Karpas-422 (cell line): ENCODE measurements at regions not wholly inside any gene's neighbourhood (a gene's known extent, or its start where the extent isn't known, plus 50 kb on each side); places are given as distances from the start of the nearest gene placed in this dataset.
A peak's percentile ranks its signal among the peaks of the same experiment; 100 is the strongest.

Experiments used
- DNase-seq: peaks from one replicate; pipeline ENCODE4 v3.0.0-alpha.2; 2015
- H2AFZ ChIP-seq: fragments of 200-600 bp; sonication (generic); 2 replicates; pipeline ENCODE4 v1.6.1; 2014; ENCODE audit warnings: antibody characterized with exemption, low read length, mixed read lengths
- H3K27ac ChIP-seq: fragments of 200-600 bp; sonication (generic); 2 replicates; pipeline ENCODE4 v1.5.1; 2014; ENCODE audit warnings: mild to moderate bottlenecking, low read length, moderate library complexity
- H3K27me3 ChIP-seq: fragments of 200-600 bp; sonication (generic); 2 replicates; pipeline ENCODE4 v1.6.1; 2014; ENCODE audit warnings: low read length, mixed read lengths
- H3K36me3 ChIP-seq: fragments of 200-600 bp; sonication (generic); 2 replicates; pipeline ENCODE4 v1.6.1; 2014; ENCODE audit warnings: low read length, mixed read lengths; ENCODE audit not compliant: insufficient read depth
- H3K4me1 ChIP-seq: fragments of 200-600 bp; sonication (generic); 2 replicates; pipeline ENCODE4 v1.6.1; 2014; ENCODE audit warnings: mild to moderate bottlenecking, low read length, mixed read lengths
- H3K4me2 ChIP-seq: fragments of 200-600 bp; sonication (generic); 2 replicates; pipeline ENCODE4 v1.6.1; 2014; ENCODE audit warnings: low read length, low read depth, mild to moderate bottlenecking; ENCODE audit not compliant: poor library complexity, severe bottlenecking
- H3K4me3 ChIP-seq: fragments of 200-600 bp; sonication (generic); 2 replicates; pipeline ENCODE4 v1.5.1; 2014; ENCODE audit warnings: mild to moderate bottlenecking, antibody characterized with exemption, low read length, mixed read lengths
- H3K79me2 ChIP-seq: fragments of 200-600 bp; sonication (generic); 2 replicates; pipeline ENCODE4 v1.6.1; 2014; ENCODE audit warnings: mild to moderate bottlenecking, low read length, mixed read lengths
- H3K9ac ChIP-seq: fragments of 200-600 bp; sonication (generic); 2 replicates; pipeline ENCODE4 v1.6.0; 2014; ENCODE audit warnings: low read length
- H3K9me2 ChIP-seq: fragments of 200-600 bp; sonication (generic), shearing (Covaris generic); replicated peaks from 2 replicates; pipeline ENCODE4 v1.6.0; 2014; ENCODE audit warnings: mild to moderate bottlenecking, low read length, moderate library complexity; ENCODE audit not compliant: insufficient read depth
- H3K9me3 ChIP-seq: fragments of 300-700, 200-600 bp; sonication (generic); 2 replicates; pipeline ENCODE4 v1.6.1; 2014; ENCODE audit warnings: low read length, mixed read lengths
- H4K20me1 ChIP-seq: fragments of 200-600 bp; sonication (generic); 2 replicates; pipeline ENCODE4 v1.6.1; 2014; ENCODE audit warnings: mild to moderate bottlenecking, antibody characterized with exemption, low read length, low read depth; ENCODE audit not compliant: insufficient read depth

DNA sequence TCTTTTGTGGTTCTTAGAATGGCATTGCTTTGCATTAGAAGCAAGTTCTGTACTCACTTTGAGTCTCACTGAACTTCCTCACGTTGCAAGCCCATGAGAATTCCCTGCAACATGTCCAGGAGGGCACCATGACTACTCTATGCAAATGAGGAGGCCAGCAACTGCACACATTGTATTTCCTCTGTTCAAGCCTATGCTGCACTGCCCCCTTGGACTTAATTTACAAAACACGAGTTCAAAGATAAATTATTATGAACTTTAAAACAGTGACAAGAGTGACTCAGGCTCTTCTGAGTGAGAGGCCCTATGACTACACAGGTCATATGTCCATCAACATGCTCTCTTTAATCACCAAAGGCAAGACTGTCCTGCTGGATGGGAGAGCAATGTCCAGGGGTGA, 484.2 kb upstream of the ATP11B start:
- no peaks in the 10 kb centered on the region for H3K27me3 ChIP-seq
- H3K27ac ChIP-seq: peak overlapping the region; percentile 99
- H3K9me2 ChIP-seq: no peaks in the 10 kb centered on the region
- no peaks in the 10 kb centered on the region for H4K20me1 ChIP-seq
- peak overlapping the region; percentile 65 for H3K9ac ChIP-seq
- H3K9me3 ChIP-seq: no peaks in the 10 kb centered on the region
- H3K36me3 ChIP-seq: no peaks in the 10 kb centered on the region
- peak overlapping the region; percentile 75 for H3K4me2 ChIP-seq
- no peak overlapping the region for H2AFZ ChIP-seq
- peak overlapping the region; percentile 57 for H3K4me3 ChIP-seq
- peak; percentile 97 for DNase-seq
- H3K4me1 ChIP-seq: peaks cover 63% of the 10 kb centered on the region
- no peaks in the 10 kb centered on the region for H3K79me2 ChIP-seq

GRCh38 chr3:182315313-182315712, 478.0 kb upstream of the ATP11B start:
- peak overlapping the region; percentile 47; the same call in 1 of the 2 replicates for H3K27ac ChIP-seq
- no peak overlapping the region for H3K4me3 ChIP-seq
- H3K9me2 ChIP-seq: no peaks in the 10 kb centered on the region
- H3K79me2 ChIP-seq: no peaks in the 10 kb centered on the region
- peaks cover 14% of the 10 kb centered on the region for H3K9me3 ChIP-seq
- no peaks in the 10 kb centered on the region for H4K20me1 ChIP-seq
- no peak for DNase-seq
- H3K36me3 ChIP-seq: peaks cover 7% of the 10 kb centered on the region; the same call in 1 of the 2 replicates
- no peak overlapping the region for H2AFZ ChIP-seq
- no peak overlapping the region for H3K9ac ChIP-seq
- no peak overlapping the region for H3K4me2 ChIP-seq
- H3K4me1 ChIP-seq: peaks cover 23% of the 10 kb centered on the region
- H3K27me3 ChIP-seq: no peaks in the 10 kb centered on the region

- no peaks in the 10 kb centered on the region for H3K79me2 ChIP-seq
- H3K9ac ChIP-seq: peak overlapping the region; percentile 67
- DNase-seq: no peak
- H3K9me3 ChIP-seq: peaks cover 16% of the 10 kb centered on the region
- H3K27me3 ChIP-seq: no peaks in the 10 kb centered on the region
- H3K36me3 ChIP-seq: peaks cover 19% of the 10 kb centered on the region; the same call in 1 of the 2 replicates
- peaks cover 61% of the 10 kb centered on the region for H3K4me1 ChIP-seq
- H2AFZ ChIP-seq: 0 out of 2 replicates have a peak overlapping the region, but pooled peaks have one; percentile 11
- no peaks in the 10 kb centered on the region for H3K9me2 ChIP-seq
- peak overlapping the region; percentile 28 for H3K4me3 ChIP-seq
- peak overlapping the region; percentile 99 for H3K27ac ChIP-seq
- peak overlapping the region; percentile 69 for H3K4me2 ChIP-seq
- H4K20me1 ChIP-seq: no peaks in the 10 kb centered on the region
Observed at GRCh38 chr3:182323126-182323700, 470.1 kb upstream of the ATP11B start.

- no peak for DNase-seq
- Histone ChIP-seq H3K27me3 (no peaks in the 10 kb centered on the region), H2AFZ (0 out of 2 replicates have a peak overlapping the region, but pooled peaks have one; percentile 11), H3K9ac (peak overlapping the region; percentile 67), H3K9me3 (peaks cover 16% of the 10 kb centered on the region), H3K9me2 (no peaks in the 10 kb centered on the region), H3K27ac (peak overlapping the region; percentile 99), H4K20me1 (no peaks in the 10 kb centered on the region), H3K79me2 (no peaks in the 10 kb centered on the region), H3K4me2 (peak overlapping the region; percentile 69), H3K36me3 (peaks cover 19% of the 10 kb centered on the region; the same call in 1 of the 2 replicates), H3K4me1 (peaks cover 67% of the 10 kb centered on the region), H3K4me3 (peak overlapping the region; percentile 28)
Observed at GRCh38 chr3:182323898-182324297, 469.4 kb upstream of the ATP11B start.

DNA sequence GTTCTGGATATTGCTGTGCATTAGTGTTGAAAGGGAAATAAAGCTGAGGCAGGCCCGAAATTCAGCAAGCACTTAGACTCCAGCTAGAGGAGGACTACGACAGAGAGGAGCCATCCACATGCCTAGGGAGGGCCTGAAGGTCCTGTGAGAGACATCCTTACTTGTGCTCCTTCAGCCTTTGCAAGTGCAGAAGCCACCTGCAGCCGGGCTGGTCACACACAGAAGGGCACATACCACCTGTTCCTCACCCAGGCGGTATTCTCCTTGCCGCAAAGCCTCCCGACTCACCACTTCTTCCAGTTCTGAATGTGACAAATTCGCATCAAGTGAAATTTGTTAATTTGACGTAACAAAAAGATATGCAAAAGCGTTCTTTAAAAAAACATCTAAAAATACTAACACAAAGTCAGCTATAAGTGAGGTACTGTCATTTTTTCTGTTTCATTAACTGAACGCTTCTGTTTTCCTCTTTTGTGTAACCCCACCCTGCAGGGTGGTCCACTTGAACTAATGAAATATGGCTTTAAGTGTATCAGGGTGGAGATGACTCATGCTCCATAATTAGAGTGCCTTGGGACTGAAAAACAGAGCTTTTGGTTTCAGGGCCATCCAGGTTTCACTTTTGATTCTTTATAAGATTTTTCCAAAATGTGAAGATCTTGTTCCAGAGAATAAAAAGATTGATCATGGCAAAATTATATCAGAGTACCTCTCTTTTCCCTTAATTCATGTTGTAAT, 467.9 kb upstream of the ATP11B start:
- Histone ChIP-seq H3K79me2 (no peaks in the 10 kb centered on the region), H2AFZ (no peak overlapping the region), H4K20me1 (no peaks in the 10 kb centered on the region), H3K4me3 (peak overlapping the region; percentile 41), H3K27me3 (no peaks in the 10 kb centered on the region), H3K9ac (peak overlapping the region; percentile 67), H3K4me1 (peaks cover 81% of the 10 kb centered on the region), H3K36me3 (peaks cover 12% of the 10 kb centered on the region; the same call in 1 of the 2 replicates), H3K9me2 (no peaks in the 10 kb centered on the region), H3K27ac (peak overlapping the region; percentile 99), H3K4me2 (peak overlapping the region; percentile 69), H3K9me3 (peaks cover 4% of the 10 kb centered on the region; the same call in 1 of the 2 replicates)
- DNase-seq: peak; percentile 96

GRCh38 chr3:182327196-182327681, 466.1 kb upstream of the ATP11B start:
- Histone ChIP-seq H3K27ac (peak overlapping the region; percentile 99), H2AFZ (peak overlapping the region; percentile 46; the same call in 1 of the 2 replicates), H4K20me1 (no peaks in the 10 kb centered on the region), H3K36me3 (no peaks in the 10 kb centered on the region), H3K27me3 (no peaks in the 10 kb centered on the region), H3K79me2 (no peaks in the 10 kb centered on the region), H3K4me1 (peaks cover 99% of the 10 kb centered on the region), H3K9me3 (no peaks in the 10 kb centered on the region), H3K9me2 (no peaks in the 10 kb centered on the region), H3K9ac (peak overlapping the region; percentile 17; the same call in 1 of the 2 replicates), H3K4me2 (no peak overlapping the region), H3K4me3 (no peak overlapping the region)
- DNase-seq: no peak

DNA sequence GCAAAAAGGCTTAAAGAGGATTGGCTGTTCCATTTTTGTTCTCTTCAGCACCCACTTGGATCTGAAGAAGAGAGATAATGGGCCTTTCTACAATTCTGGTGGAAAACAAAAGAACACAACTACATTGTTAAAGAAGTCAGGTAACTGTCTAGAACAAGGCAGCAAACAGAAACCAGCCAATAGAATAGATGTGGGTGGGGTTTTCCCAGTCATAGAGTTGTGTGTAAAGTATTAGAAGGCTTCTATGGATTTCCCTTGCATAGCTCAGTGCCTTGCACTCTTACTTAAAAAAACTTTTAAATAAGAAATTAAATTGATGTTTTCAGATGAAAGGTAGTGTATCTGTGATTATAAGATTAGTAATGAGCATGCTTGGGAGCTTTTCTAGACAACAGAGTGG, 462.7 kb upstream of the ATP11B start:
- peak overlapping the region; percentile 39 for H3K9ac ChIP-seq
- H3K9me3 ChIP-seq: no peaks in the 10 kb centered on the region
- peak overlapping the region; percentile 99 for H3K27ac ChIP-seq
- no peaks in the 10 kb centered on the region for H3K9me2 ChIP-seq
- no peak for DNase-seq
- 0 out of 2 replicates have a peak overlapping the region, but pooled peaks have one; percentile 1 for H2AFZ ChIP-seq
- no peaks in the 10 kb centered on the region for H3K79me2 ChIP-seq
- H3K27me3 ChIP-seq: no peaks in the 10 kb centered on the region
- H4K20me1 ChIP-seq: no peaks in the 10 kb centered on the region
- H3K4me1 ChIP-seq: peaks cover 70% of the 10 kb centered on the region
- H3K4me2 ChIP-seq: peak overlapping the region; percentile 61
- H3K4me3 ChIP-seq: peak overlapping the region; percentile 39
- no peaks in the 10 kb centered on the region for H3K36me3 ChIP-seq

- Histone ChIP-seq H3K36me3 (peaks cover 1% of the 10 kb centered on the region; the same call in 1 of the 2 replicates), H3K9me2 (no peaks in the 10 kb centered on the region)
- peak; percentile 91 for DNase-seq
Observed at GRCh38 chr3:182331341-182331740, 462.0 kb upstream of the ATP11B start.

More at GRCh38 chr3:182331341-182331740, 462.0 kb upstream of the ATP11B start:
- Histone ChIP-seq H3K4me1 (peaks cover 63% of the 10 kb centered on the region), H3K79me2 (no peaks in the 10 kb centered on the region), H3K9me3 (peaks cover 2% of the 10 kb centered on the region; the same call in 1 of the 2 replicates), H2AFZ (0 out of 2 replicates have a peak overlapping the region, but pooled peaks have one; percentile 1), H3K4me3 (peak overlapping the region; percentile 39), H3K9ac (peak overlapping the region; percentile 39), H3K4me2 (peak overlapping the region; percentile 61), H4K20me1 (no peaks in the 10 kb centered on the region), H3K27ac (peak overlapping the region; percentile 99), H3K27me3 (no peaks in the 10 kb centered on the region)
